Neuronal stem cell (in vitro differentiated cells): ENCODE measurements at regions not wholly inside any gene's neighbourhood (a gene's known extent, or its start where the extent isn't known, plus 50 kb on each side); places are given as distances from the start of the nearest gene placed in this dataset.

Experiments
- DNase-seq: peaks from one replicate; pipeline ENCODE4 v3.0.0-alpha.2; 2013; ENCODE audit warnings: low spot score
- H2AFZ ChIP-seq: one replicate; pipeline ENCODE4 v1.6.1; 2013; ENCODE audit warnings: mild to moderate bottlenecking, low read length, inconsistent platforms
- H2AK5ac ChIP-seq: 2 replicates; pipeline ENCODE4 v1.6.1; 2013; ENCODE audit warnings: low read depth, mild to moderate bottlenecking, inconsistent platforms, low read length, moderate library complexity, mixed read lengths
- H2BK120ac ChIP-seq: 2 replicates; pipeline ENCODE4 v1.6.1; 2013; ENCODE audit warnings: low read depth, mild to moderate bottlenecking, inconsistent platforms, low read length, moderate library complexity, mixed read lengths
- H2BK12ac ChIP-seq: one replicate; pipeline ENCODE4 v1.6.1; 2013; ENCODE audit warnings: low read length, inconsistent platforms
- H2BK15ac ChIP-seq: 2 replicates; pipeline ENCODE4 v1.6.1; 2013; ENCODE audit warnings: mild to moderate bottlenecking, low read length, inconsistent platforms, mixed read lengths
- H2BK5ac ChIP-seq: one replicate; pipeline ENCODE4 v1.6.1; 2013; ENCODE audit warnings: inconsistent platforms, mild to moderate bottlenecking, low read length, moderate library complexity
- H3K14ac ChIP-seq: one replicate; pipeline ENCODE4 v1.6.1; 2013; ENCODE audit warnings: low read length, inconsistent platforms
- H3K18ac ChIP-seq: 2 replicates; pipeline ENCODE4 v1.6.1; 2013; ENCODE audit warnings: low read length, inconsistent platforms
- H3K23ac ChIP-seq: 2 replicates; pipeline ENCODE4 v1.6.1; 2013; ENCODE audit warnings: low read depth, mild to moderate bottlenecking, mixed read lengths, low read length, inconsistent platforms; ENCODE audit not compliant: poor library complexity
- H3K27ac ChIP-seq: replicated peaks from 3 replicates; pipeline ENCODE4 v1.5.1; 2013; ENCODE audit warnings: low read length, inconsistent platforms
- H3K27me3 ChIP-seq, 3 experiments: 2 replicates each; pipeline ENCODE4 v1.6.1; 2013; ENCODE audit warnings: low read length in 3 of 3, mild to moderate bottlenecking in 2 of 3, inconsistent platforms in 1 of 3, low read depth in 1 of 3, mixed read lengths in 1 of 3, moderate library complexity in 1 of 3; ENCODE audit not compliant: control insufficient read depth in 3 of 3, insufficient read depth in 3 of 3
- H3K36me3 ChIP-seq, 2 donors: replicated peaks in 1 of 2; 2 replicates each; pipeline ENCODE4 v1.6.1; 2013; ENCODE audit warnings: low read length in 2 of 2; ENCODE audit not compliant: control insufficient read depth in 2 of 2, insufficient read depth in 2 of 2
- H3K4ac ChIP-seq: 2 replicates; pipeline ENCODE4 v1.6.1; 2013; ENCODE audit warnings: inconsistent platforms, mild to moderate bottlenecking, low read length, moderate library complexity
- H3K4me1 ChIP-seq, 2 donors: 1 replicate in 1 of 2; 2 replicates in 1 of 2; pipeline ENCODE4 v1.6.1; 2013; ENCODE audit warnings: low read length in 2 of 2, low read depth in 1 of 2; ENCODE audit not compliant: control insufficient read depth in 2 of 2, insufficient read depth in 1 of 2
- H3K4me2 ChIP-seq: one replicate; pipeline ENCODE4 v1.6.1; 2013; ENCODE audit warnings: mild to moderate bottlenecking, low read length, inconsistent platforms; ENCODE audit not compliant: insufficient read depth, poor library complexity, severe bottlenecking
- H3K4me3 ChIP-seq, 2 donors: 2 replicates each; pipeline ENCODE4 v1.5.1; 2013; ENCODE audit warnings: low read length in 2 of 2, mild to moderate bottlenecking in 2 of 2, inconsistent platforms in 1 of 2, moderate library complexity in 1 of 2
- H3K79me1 ChIP-seq: one replicate; pipeline ENCODE4 v1.6.1; 2013; ENCODE audit warnings: low read depth, mild to moderate bottlenecking, inconsistent platforms, low read length, moderate library complexity
- H3K9ac ChIP-seq: one replicate; pipeline ENCODE4 v1.6.1; 2013; ENCODE audit warnings: mild to moderate bottlenecking, low read depth, low read length, inconsistent platforms; ENCODE audit not compliant: poor library complexity
- H3K9me3 ChIP-seq, 2 donors: replicated peaks in 1 of 2; 2 replicates each; pipeline versions ENCODE3 to v1.6.1; 2013; ENCODE audit warnings: low read length in 2 of 2, mild to moderate bottlenecking in 2 of 2, inconsistent platforms in 1 of 2, low read depth in 1 of 2, mixed read lengths in 1 of 2, moderate library complexity in 1 of 2; ENCODE audit not compliant: control insufficient read depth in 2 of 2, insufficient read depth in 1 of 2
- H4K8ac ChIP-seq: one replicate; pipeline ENCODE4 v1.6.1; 2013; ENCODE audit warnings: low read depth, mild to moderate bottlenecking, inconsistent platforms, low read length, moderate library complexity
- H4K91ac ChIP-seq: one replicate; pipeline ENCODE4 v1.6.1; 2013; ENCODE audit warnings: low read length, low read depth, mild to moderate bottlenecking, inconsistent platforms; ENCODE audit not compliant: poor library complexity
- WGBS, 2 donors: extraction: QIAGEN DNeasy Blood & Tissue Kit; methylation state at CpG; one replicate each; pipeline ENCODE4 v1.1.7; 2013; ENCODE audit warnings: missing lambda C conversion rate in 2 of 2, mixed read lengths in 1 of 2; ENCODE audit not compliant: insufficient read length in 2 of 2, insufficient replicate concordance in 1 of 2; ENCODE audit errors: extremely low coverage in 2 of 2; 5-methylcytosine and 5-hydroxymethylcytosine counted together

- Histone ChIP-seq H2BK5ac (no peak overlapping the region), H4K91ac (no peak overlapping the region), H3K27ac (no peak overlapping the region), H2BK15ac (no peak overlapping the region), H3K23ac (no peak overlapping the region), H3K9me3 (peaks cover 0 to 4% of the 10 kb centered on the region in 2 donors), H3K4me2 (no peak overlapping the region), H2BK12ac (no peak overlapping the region), H2AFZ (no peak overlapping the region), H2AK5ac (no peak overlapping the region), H3K14ac (no peak overlapping the region), H3K27me3 (no peaks in the 10 kb centered on the region), H3K36me3 (no peaks in the 10 kb centered on the region), H2BK120ac (no peak overlapping the region), H3K4ac (no peak overlapping the region), H3K4me3 (no peak overlapping the region), H3K18ac (no peak overlapping the region), H3K4me1 (no peaks in the 10 kb centered on the region), H3K79me1 (no peaks in the 10 kb centered on the region), H3K9ac (no peak overlapping the region), H4K8ac (no peak overlapping the region)
- no peak for DNase-seq
- WGBS, 2 donors = no CpG with 5 or more reads among the region's 2 CpGs
These were observed 338.6 kb upstream of the B3GAT1 start for GRCh38 chr11:134750619-134751018.

GRCh38 chr11:134749040-134749839 is 337.2 kb upstream of the B3GAT1 start:
- peaks cover 0 to 4% of the 10 kb centered on the region in 2 donors for H3K9me3 ChIP-seq
- WGBS, 2 donors = no CpG with 5 or more reads among the region's 5 CpGs
- no peak overlapping the region for H3K18ac ChIP-seq
- H3K27ac ChIP-seq = no peak overlapping the region
- no peak overlapping the region for H3K9ac ChIP-seq
- no peak overlapping the region for H2BK120ac ChIP-seq
- H3K4me2 ChIP-seq = no peak overlapping the region
- no peaks in the 10 kb centered on the region for H3K27me3 ChIP-seq
- H2AFZ ChIP-seq = no peak overlapping the region
- H2AK5ac ChIP-seq = no peak overlapping the region
- H2BK15ac ChIP-seq = no peak overlapping the region
- no peak for DNase-seq
- no peak overlapping the region for H3K14ac ChIP-seq
- no peak overlapping the region for H3K23ac ChIP-seq
- H3K36me3 ChIP-seq = no peaks in the 10 kb centered on the region
- H4K91ac ChIP-seq = no peak overlapping the region
- no peak overlapping the region for H4K8ac ChIP-seq
- no peaks in the 10 kb centered on the region for H3K79me1 ChIP-seq
- H3K4me3 ChIP-seq = no peak overlapping the region
- H2BK5ac ChIP-seq = no peak overlapping the region
- no peak overlapping the region for H3K4ac ChIP-seq
- no peak overlapping the region for H2BK12ac ChIP-seq
- H3K4me1 ChIP-seq = no peaks in the 10 kb centered on the region

GRCh38 chr11:134746609-134747008 is 334.6 kb upstream of the B3GAT1 start:
- Histone ChIP-seq H3K27ac (no peak overlapping the region), H3K9me3 (peaks cover 0 to 4% of the 10 kb centered on the region in 2 donors), H3K36me3 (no peaks in the 10 kb centered on the region), H3K4me2 (no peak overlapping the region), H2AK5ac (no peak overlapping the region), H2BK12ac (no peak overlapping the region), H4K91ac (no peak overlapping the region), H2BK5ac (no peak overlapping the region), H3K4me1 (peaks cover 0 to 4% of the 10 kb centered on the region in 2 donors), H2AFZ (no peak overlapping the region), H3K4ac (no peak overlapping the region), H3K79me1 (no peaks in the 10 kb centered on the region), H3K9ac (no peak overlapping the region), H3K23ac (no peak overlapping the region), H3K14ac (no peak overlapping the region), H2BK120ac (no peak overlapping the region), H2BK15ac (no peak overlapping the region), H3K18ac (no peak overlapping the region), H3K4me3 (no peak overlapping the region), H3K27me3 (no peaks in the 10 kb centered on the region), H4K8ac (no peak overlapping the region)
- DNase-seq = no peak
- no CpG with 5 or more reads among the region's 2 CpGs for WGBS, 2 donors

GRCh38 chr11:134745456-134745855 is 333.4 kb upstream of the B3GAT1 start:
- H3K14ac ChIP-seq = no peak overlapping the region
- peaks cover 0 to 7% of the 10 kb centered on the region in 2 donors for H3K4me1 ChIP-seq
- no peak overlapping the region for H3K23ac ChIP-seq
- no peak overlapping the region for H3K4me3 ChIP-seq
- no peak overlapping the region for H2BK120ac ChIP-seq
- no peaks in the 10 kb centered on the region for H3K79me1 ChIP-seq
- peaks cover 0 to 3% (median 0%) of the 10 kb centered on the region in 3 experiments for H3K27me3 ChIP-seq
- H4K8ac ChIP-seq = no peak overlapping the region
- H3K18ac ChIP-seq = no peak overlapping the region
- H3K27ac ChIP-seq = no peak overlapping the region
- no peak for DNase-seq
- no peak overlapping the region for H2BK12ac ChIP-seq
- H3K9me3 ChIP-seq = peaks cover 0 to 4% of the 10 kb centered on the region in 2 donors
- H2BK15ac ChIP-seq = no peak overlapping the region
- H2AFZ ChIP-seq = no peak overlapping the region
- no peak overlapping the region for H3K9ac ChIP-seq
- H3K4ac ChIP-seq = no peak overlapping the region
- no peak overlapping the region for H2BK5ac ChIP-seq
- WGBS, 2 donors = no CpG with 5 or more reads among the region's 3 CpGs
- H2AK5ac ChIP-seq = no peak overlapping the region
- no peak overlapping the region for H3K4me2 ChIP-seq
- H3K36me3 ChIP-seq = no peaks in the 10 kb centered on the region
- H4K91ac ChIP-seq = no peak overlapping the region
